ENCODE measurements at regions not wholly inside any gene's neighbourhood (a gene's known extent, or its start where the extent isn't known, plus 50 kb on each side); places are given as distances from the start of the nearest gene placed in this dataset.
"Not testable (repeated sequence)": the region's sequence is repeated elsewhere in the genome, so short reads cannot be mapped to it uniquely, and the experiment has no call there.

- no peak for DNase-seq
These were observed 129.4 kb upstream of the BASP1 start for GRCh38 chr5:17088051-17088450.

GRCh38 chr5:17089001-17089400 is 128.4 kb upstream of the BASP1 start:
- DNase-seq, result no peak

- no peak for DNase-seq
These were observed 127.7 kb upstream of the BASP1 start for GRCh38 chr5:17089690-17090089.

GRCh38 chr5:17090839-17091238 is 126.6 kb upstream of the BASP1 start:
- no peak for DNase-seq

- no peak for DNase-seq
These were observed 122.6 kb upstream of the BASP1 start for GRCh38 chr5:17094830-17095229.

GRCh38 chr5:17096952-17097695 is 120.3 kb upstream of the BASP1 start:
- no peak for DNase-seq

- DNase-seq, result no peak
These were observed 117.5 kb upstream of the BASP1 start for GRCh38 chr5:17099946-17100345.

- no peak for DNase-seq
These were observed 114.0 kb upstream of the BASP1 start for GRCh38 chr5:17103461-17103860.

- DNase-seq, result no peak
These were observed 111.5 kb upstream of the BASP1 start for GRCh38 chr5:17105744-17106418.

GRCh38 chr5:17106521-17106920 is 110.9 kb upstream of the BASP1 start:
- no peak for DNase-seq

- DNase-seq, result not testable (repeated sequence)
These were observed 105.2 kb upstream of the BASP1 start for GRCh38 chr5:17112091-17112716.

GRCh38 chr5:17113174-17113958 is 104.1 kb upstream of the BASP1 start:
- DNase-seq, result no peak

GRCh38 chr5:17114233-17114632 is 103.2 kb upstream of the BASP1 start:
- no peak for DNase-seq

- DNase-seq, result no peak
These were observed 102.5 kb upstream of the BASP1 start for GRCh38 chr5:17114715-17115599.

- no peak for DNase-seq
These were observed 101.6 kb upstream of the BASP1 start for GRCh38 chr5:17115855-17116254.

GRCh38 chr5:17118631-17119030 is 98.8 kb upstream of the BASP1 start:
- no peak for DNase-seq

GRCh38 chr5:17120209-17120608 is 97.2 kb upstream of the BASP1 start:
- no peak for DNase-seq

- no peak for DNase-seq
These were observed 95.7 kb upstream of the BASP1 start for GRCh38 chr5:17121776-17122175.

- no peak for DNase-seq
These were observed 94.4 kb upstream of the BASP1 start for GRCh38 chr5:17123010-17123409.

GRCh38 chr5:17123773-17124172 is 93.7 kb upstream of the BASP1 start:
- not testable (repeated sequence) for DNase-seq

GRCh38 chr5:17127743-17128231 is 89.6 kb upstream of the BASP1 start:
- no peak for DNase-seq

Measured in T-helper 2 cell (primary cell).